ENCODE measurements at regions not wholly inside any gene's neighbourhood (a gene's known extent, or its start where the extent isn't known, plus 50 kb on each side); places are given as distances from the start of the nearest gene placed in this dataset.
"Not testable (repeated sequence)": the region's sequence is repeated elsewhere in the genome, so short reads cannot be mapped to it uniquely, and the experiment has no call there.

DNA sequence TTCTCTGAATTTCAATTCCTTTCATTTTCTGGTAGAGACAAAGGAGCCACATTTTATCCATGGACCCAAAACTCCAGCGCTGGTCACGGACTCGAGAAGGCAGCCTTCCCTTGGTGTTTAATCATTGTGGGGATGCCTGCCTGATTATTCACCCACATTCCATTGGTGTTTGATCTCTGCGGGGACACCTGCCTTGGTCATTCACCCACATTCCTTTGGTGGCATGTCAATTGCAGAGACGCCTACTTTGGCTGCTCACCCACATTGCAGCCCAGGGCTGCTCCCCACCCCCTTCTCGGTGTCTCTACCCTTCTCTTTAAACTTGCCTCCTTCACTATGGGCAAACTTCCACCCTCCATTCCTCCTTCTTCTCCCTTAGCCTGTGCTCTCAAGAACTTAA lies 780.7 kb upstream of the POU3F4 start:
- TF ChIP-seq, protein P1, sequence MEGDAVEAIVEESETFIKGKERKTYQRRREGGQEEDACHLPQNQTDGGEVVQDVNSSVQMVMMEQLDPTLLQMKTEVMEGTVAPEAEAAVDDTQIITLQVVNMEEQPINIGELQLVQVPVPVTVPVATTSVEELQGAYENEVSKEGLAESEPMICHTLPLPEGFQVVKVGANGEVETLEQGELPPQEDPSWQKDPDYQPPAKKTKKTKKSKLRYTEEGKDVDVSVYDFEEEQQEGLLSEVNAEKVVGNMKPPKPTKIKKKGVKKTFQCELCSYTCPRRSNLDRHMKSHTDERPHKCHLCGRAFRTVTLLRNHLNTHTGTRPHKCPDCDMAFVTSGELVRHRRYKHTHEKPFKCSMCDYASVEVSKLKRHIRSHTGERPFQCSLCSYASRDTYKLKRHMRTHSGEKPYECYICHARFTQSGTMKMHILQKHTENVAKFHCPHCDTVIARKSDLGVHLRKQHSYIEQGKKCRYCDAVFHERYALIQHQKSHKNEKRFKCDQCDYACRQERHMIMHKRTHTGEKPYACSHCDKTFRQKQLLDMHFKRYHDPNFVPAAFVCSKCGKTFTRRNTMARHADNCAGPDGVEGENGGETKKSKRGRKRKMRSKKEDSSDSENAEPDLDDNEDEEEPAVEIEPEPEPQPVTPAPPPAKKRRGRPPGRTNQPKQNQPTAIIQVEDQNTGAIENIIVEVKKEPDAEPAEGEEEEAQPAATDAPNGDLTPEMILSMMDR (IDR thresholded peaks at IDR 0.05; ENCODE audit: control extremely low read depth in 1 of 3, insufficient read depth in 1 of 3, low read depth in 1 of 3, low read length in 3 of 3), result not testable (repeated sequence)
- not testable (repeated sequence) for TF ChIP-seq ZNF274 (IDR thresholded peaks at IDR 0.05; ENCODE audit: borderline replicate concordance, extremely low read depth, low read length); HDAC2 (IDR thresholded peaks at IDR 0.05; ENCODE audit: borderline replicate concordance in 1 of 2, low read depth in 2 of 2, low read length in 2 of 2); CBX5 (IDR thresholded peaks at IDR 0.05; ENCODE audit: low read depth, low read length); EGR1 (IDR thresholded peaks at IDR 0.05; ENCODE audit: borderline replicate concordance, low read depth, low read length); USF2 (IDR thresholded peaks at IDR 0.05; ENCODE audit: low read length); EP300 (IDR thresholded peaks at IDR 0.05; ENCODE audit: borderline replicate concordance in 1 of 2, low read depth in 2 of 2, low read length in 2 of 2); RXRA (IDR thresholded peaks at IDR 0.05; ENCODE audit: insufficient read depth, low read depth, low read length); JUND (IDR thresholded peaks at IDR 0.05; ENCODE audit: low read length)

Measured in H1 (cell line).